SK-N-SH (cell line): ENCODE measurements at regions not wholly inside any gene's neighbourhood (a gene's known extent, or its start where the extent isn't known, plus 50 kb on each side); places are given as distances from the start of the nearest gene placed in this dataset.

ENCODE experiments used
- CTCF ChIA-PET: fragments of 300-600, 350-600 bp; formaldehyde crosslinking; extraction: SDS; loops from one replicate; lab custom pipeline; 2021; lab: Yijun Ruan, JAX
- POLR2A ChIA-PET: fragments of 350-600 bp; sonication (Branson Sonifier 250); formaldehyde crosslinking; extraction: SDS; loops from one replicate; lab custom pipeline; 2020; ENCODE audit warnings: antibody characterized with exemption, inconsistent platforms; lab: Yijun Ruan, JAX
- DNase-seq: peaks from one replicate; pipeline ENCODE4 v3.0.0; 2012
- H2AFZ ChIP-seq: fragments of 200-600 bp; sonication (generic); 2 replicates; pipeline ENCODE4 v1.8.1; 2016; ENCODE audit warnings: antibody characterized with exemption, mild to moderate bottlenecking, low read depth
- H3F3A ChIP-seq: fragments of 200-600 bp; sonication (generic); replicated peaks from 2 replicates; pipeline ENCODE3; 2016; ENCODE audit warnings: antibody characterized with exemption, mild to moderate bottlenecking; ENCODE audit not compliant: insufficient read depth
- H3K27ac ChIP-seq, 2 experiments: fragments of 200-500 bp in 1 of 2; fragments of 200-600 bp in 1 of 2; sonication (Bioruptor generic) in 1 of 2; sonication (generic), shearing (Covaris generic) in 1 of 2; 2 replicates each; pipeline versions ENCODE4 v1.5.1 to v1.6.1; 2014 to 2016; ENCODE audit warnings: low read depth in 2 of 2, inconsistent platforms in 1 of 2, low read length in 1 of 2, mild to moderate bottlenecking in 1 of 2, mixed read lengths in 1 of 2
- H3K27me3 ChIP-seq: fragments of 200-600 bp; sonication (generic), shearing (Covaris generic); 2 replicates; pipeline ENCODE4 v1.6.1; 2016; ENCODE audit warnings: mixed run types; ENCODE audit not compliant: insufficient read depth
- H3K36me3 ChIP-seq, 2 experiments: fragments of 200-500 bp in 1 of 2; fragments of 200-600 bp in 1 of 2; sonication (Bioruptor generic) in 1 of 2; sonication (generic) in 1 of 2; replicated peaks in 1 of 2; 2 replicates each; pipeline versions ENCODE3 to v1.5.1; 2014 to 2016; ENCODE audit warnings: low read length in 1 of 2, mild to moderate bottlenecking in 1 of 2; ENCODE audit not compliant: insufficient read depth in 2 of 2, control insufficient read depth in 1 of 2
- H3K4me1 ChIP-seq, 2 experiments: fragments of 200-500 bp in 1 of 2; fragments of 200-600 bp in 1 of 2; sonication (Bioruptor generic) in 1 of 2; sonication (generic), shearing (Covaris generic) in 1 of 2; 2 replicates each; pipeline versions ENCODE4 v1.5.1 to v1.6.1; 2014 to 2016; ENCODE audit warnings: low read depth in 1 of 2, low read length in 1 of 2, mixed run types in 1 of 2; ENCODE audit not compliant: insufficient read depth in 2 of 2, control insufficient read depth in 1 of 2
- H3K4me2 ChIP-seq: fragments of 200-600 bp; sonication (generic), shearing (Covaris generic); 2 replicates; pipeline ENCODE4 v1.6.1; 2017; ENCODE audit warnings: mixed run types
- H3K4me3 ChIP-seq, 2 experiments: fragments of 200-500 bp in 1 of 2; fragments of 200-600 bp in 1 of 2; sonication (Bioruptor generic) in 1 of 2; sonication (generic), shearing (Covaris generic) in 1 of 2; 2 replicates each; pipeline versions ENCODE4 v1.5.1 to v1.8.1; 2014 to 2016; ENCODE audit warnings: low read depth in 2 of 2, inconsistent platforms in 1 of 2, low read length in 1 of 2, mild to moderate bottlenecking in 1 of 2, mixed read lengths in 1 of 2, moderate library complexity in 1 of 2
- H3K79me2 ChIP-seq: fragments of 200-600 bp; sonication (generic); 2 replicates; pipeline ENCODE4 v1.8.1; 2017; ENCODE audit warnings: mild to moderate bottlenecking; ENCODE audit not compliant: insufficient read depth
- H3K9ac ChIP-seq: fragments of 200-600 bp; sonication (generic); 2 replicates; pipeline ENCODE4 v1.6.1; 2017; ENCODE audit warnings: mixed run types
- H3K9me2 ChIP-seq: fragments of 200-600 bp; sonication (generic); 2 replicates; pipeline ENCODE4 v1.6.1; 2017; ENCODE audit warnings: mixed run types
- H3K9me3 ChIP-seq: fragments of 200-600 bp; sonication (generic); 2 replicates; pipeline ENCODE4 v1.6.1; 2017; ENCODE audit warnings: mixed run types, mild to moderate bottlenecking, moderate library complexity
- H4K20me1 ChIP-seq: fragments of 200-600 bp; sonication (generic); 2 replicates; pipeline ENCODE4 v1.6.1; 2017; ENCODE audit warnings: mild to moderate bottlenecking, mixed run types; ENCODE audit not compliant: insufficient read depth
- CHD2 ChIP-seq: fragments of 150-350 bp; IDR thresholded peaks from 2 replicates; pipeline ENCODE4 v1.6.1; 2018; ENCODE audit warnings: low read length; ENCODE audit not compliant: partially characterized antibody
- EP300 ChIP-seq, 2 experiments: IDR thresholded peaks; 2 replicates each; pipeline versions ENCODE4 v1.4.0 to v1.6.1; 2012; ENCODE audit warnings: borderline replicate concordance in 1 of 2, low read depth in 1 of 2, low read length in 1 of 2
- EZH2phosphoT487 ChIP-seq: fragments of 200-600 bp; sonication (generic); IDR thresholded peaks from 2 replicates; pipeline ENCODE4 v1.6.1; 2017; ENCODE audit warnings: low read depth, mixed run types, mild to moderate bottlenecking, antibody characterized with exemption, moderate library complexity, borderline replicate concordance
- FOXJ3 ChIP-seq: sonication (generic); formaldehyde crosslinking; IDR thresholded peaks from 2 replicates; pipeline ENCODE4 v1.5.1; 2020; ENCODE audit warnings: mild to moderate bottlenecking, missing genetic modification reagents
- MAX ChIP-seq: IDR thresholded peaks from 2 replicates; pipeline ENCODE4 v1.4.0; 2012; ENCODE audit warnings: low read depth
- MXI1 ChIP-seq: IDR thresholded peaks from 2 replicates; pipeline ENCODE4 v1.6.1; 2012; ENCODE audit warnings: mild to moderate bottlenecking, low read depth, low read length, improper control_type of control experiment
- NFIC ChIP-seq: IDR thresholded peaks from 2 replicates; pipeline ENCODE4 v1.4.0; 2012; ENCODE audit warnings: borderline replicate concordance
- RAD21 ChIP-seq: IDR thresholded peaks from 2 replicates; pipeline ENCODE4 v1.6.1; 2012; ENCODE audit warnings: mild to moderate bottlenecking, low read length
- REST ChIP-seq: IDR thresholded peaks from 2 replicates; pipeline ENCODE4 v1.6.1; 2012; ENCODE audit warnings: mild to moderate bottlenecking, low read depth, low read length, moderate library complexity
- RXRA ChIP-seq: IDR thresholded peaks from 2 replicates; pipeline ENCODE4 v1.4.0; 2012; ENCODE audit warnings: low read depth, mild to moderate bottlenecking, borderline replicate concordance
- SIN3A ChIP-seq: IDR thresholded peaks from 2 replicates; pipeline ENCODE4 v1.6.1; 2012; ENCODE audit warnings: low read depth, mild to moderate bottlenecking, low read length, moderate library complexity, borderline replicate concordance
- TEAD4 ChIP-seq: IDR thresholded peaks from 2 replicates; pipeline ENCODE4 v1.4.0; 2012; ENCODE audit warnings: mild to moderate bottlenecking, borderline replicate concordance; ENCODE audit not compliant: insufficient read depth
- WGBS: methylation state at CpG from one replicate; pipeline ENCODE4 v1.1.6; 2017; ENCODE audit warnings: low lambda C conversion rate; 5-methylcytosine and 5-hydroxymethylcytosine counted together
- TF ChIP-seq, protein P1 (sequence below): fragments of 150-350 bp; IDR thresholded peaks from 2 replicates; pipeline ENCODE4 v1.6.1; 2017; ENCODE audit warnings: antibody characterized with exemption, low read length, low read depth, borderline replicate concordance
- TF ChIP-seq, protein P2 (sequence below): IDR thresholded peaks from 2 replicates; pipeline ENCODE4; 2012

- Histone ChIP-seq H3K27me3 (no peaks in the 10 kb centered on the region), H3K4me3 (no peak overlapping the region), H2AFZ (no peak overlapping the region), H3K4me1 (no peaks in the 10 kb centered on the region), H3K36me3 (no peaks in the 10 kb centered on the region), H3K9ac (no peak overlapping the region), H3F3A (no peaks in the 10 kb centered on the region), H3K27ac (no peak overlapping the region), H3K9me3 (no peaks in the 10 kb centered on the region), H3K9me2 (no peaks in the 10 kb centered on the region), H3K4me2 (no peak overlapping the region), H3K79me2 (no peaks in the 10 kb centered on the region), H4K20me1 (no peaks in the 10 kb centered on the region)
- WGBS = 0% methylated on average over 1 of the region's 1 CpG
- ChIA-PET POLR2A (no interaction called here), CTCF (no interaction called here)
- DNase-seq = no peak
- TF ChIP-seq EZH2phosphoT487 (no peak), REST (no peak), MXI1 (no peak), MAX (no peak), SIN3A (no peak), RXRA (no peak), TEAD4 (no peak), FOXJ3 (CRISPR knock-in tag) (no peak), RAD21 (no peak), CHD2 (no peak), EP300 (IDR thresholded peaks at IDR 0.05; ENCODE audit: borderline replicate concordance in 1 of 2, low read depth in 1 of 2, low read length in 1 of 2) (no peak), NFIC (no peak)
- TF ChIP-seq, protein P1, sequence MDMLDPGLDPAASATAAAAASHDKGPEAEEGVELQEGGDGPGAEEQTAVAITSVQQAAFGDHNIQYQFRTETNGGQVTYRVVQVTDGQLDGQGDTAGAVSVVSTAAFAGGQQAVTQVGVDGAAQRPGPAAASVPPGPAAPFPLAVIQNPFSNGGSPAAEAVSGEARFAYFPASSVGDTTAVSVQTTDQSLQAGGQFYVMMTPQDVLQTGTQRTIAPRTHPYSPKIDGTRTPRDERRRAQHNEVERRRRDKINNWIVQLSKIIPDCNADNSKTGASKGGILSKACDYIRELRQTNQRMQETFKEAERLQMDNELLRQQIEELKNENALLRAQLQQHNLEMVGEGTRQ = no peak
- TF ChIP-seq, protein P2, sequence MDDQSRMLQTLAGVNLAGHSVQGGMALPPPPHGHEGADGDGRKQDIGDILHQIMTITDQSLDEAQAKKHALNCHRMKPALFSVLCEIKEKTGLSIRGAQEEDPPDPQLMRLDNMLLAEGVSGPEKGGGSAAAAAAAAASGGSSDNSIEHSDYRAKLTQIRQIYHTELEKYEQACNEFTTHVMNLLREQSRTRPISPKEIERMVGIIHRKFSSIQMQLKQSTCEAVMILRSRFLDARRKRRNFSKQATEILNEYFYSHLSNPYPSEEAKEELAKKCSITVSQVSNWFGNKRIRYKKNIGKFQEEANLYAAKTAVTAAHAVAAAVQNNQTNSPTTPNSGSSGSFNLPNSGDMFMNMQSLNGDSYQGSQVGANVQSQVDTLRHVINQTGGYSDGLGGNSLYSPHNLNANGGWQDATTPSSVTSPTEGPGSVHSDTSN = no peak
Measured at GRCh38 chr14:87111126-87111525, 881.9 kb downstream of the GALC start.
